Activated B cell treated with CpG ODN at 0.5 μM for 24 hours (primary cell): ENCODE measurements at regions not wholly inside any gene's neighbourhood (a gene's known extent, or its start where the extent isn't known, plus 50 kb on each side); places are given as distances from the start of the nearest gene placed in this dataset.

Experiments used
- ATAC-seq: fragments of 200-7000 bp; cut with Tn5 transposase; one replicate; pipeline ENCODE4 v1.10.0; 2021; ENCODE audit warnings: low read depth, mild to moderate bottlenecking, moderate library complexity
- CTCF ChIA-PET: fragments of 350-600 bp; sonication (Branson Sonifier 250); formaldehyde crosslinking; loops from one replicate; lab custom pipeline; 2021; ENCODE audit warnings: antibody characterized with exemption; lab: Charles Lee
- POLR2A ChIA-PET: fragments of 350-600 bp; sonication (Branson Sonifier 250); formaldehyde crosslinking; loops from one replicate; lab custom pipeline; 2021; ENCODE audit warnings: antibody characterized with exemption; lab: Charles Lee
- DNase-seq: peaks from one replicate; pipeline ENCODE4 v3.0.0; 2022
- H3K27ac Mint-ChIP-seq: one replicate; pipeline ENCODE4 v1.8.0; 2020; ENCODE audit warnings: mixed read lengths
- H3K27me3 Mint-ChIP-seq: one replicate; pipeline ENCODE4 v1.8.0; 2021; ENCODE audit warnings: mixed read lengths
- H3K36me3 Mint-ChIP-seq: one replicate; pipeline ENCODE4 v1.8.0; 2021; ENCODE audit warnings: low read depth, mixed read lengths
- H3K4me1 Mint-ChIP-seq: one replicate; pipeline ENCODE4 v1.8.0; 2021; ENCODE audit warnings: mixed read lengths
- H3K4me3 Mint-ChIP-seq: one replicate; pipeline ENCODE4 v1.8.0; 2020; ENCODE audit warnings: mild to moderate bottlenecking, mixed read lengths
- H3K9me3 Mint-ChIP-seq: one replicate; pipeline ENCODE4 v1.8.0; 2020; ENCODE audit warnings: mixed read lengths
- CTCF ChIP-seq: fragments of 200-600 bp; IDR thresholded peaks from one replicate; pipeline ENCODE4 v1.8.0; 2022; ENCODE audit warnings: antibody characterized with exemption, mild to moderate bottlenecking
- intact Hi-C: fragments of 100-400 bp; cut with micrococcal nuclease; formaldehyde crosslinking; loops from one replicate; pipeline ENCODE4 v1.15.1; 2024

- H3K9me3 Mint-ChIP-seq, result no peaks in the 10 kb centered on the region
- H3K27ac Mint-ChIP-seq, result no peak overlapping the region
- H3K36me3 Mint-ChIP-seq, result no peaks in the 10 kb centered on the region
- ChIA-PET CTCF (no interaction called here), POLR2A (no interaction called here)
- no peaks in the 10 kb centered on the region for H3K27me3 Mint-ChIP-seq
- DNase-seq (no peak), ATAC-seq (no peak)
- intact Hi-C loops, result no loop called here
- no peak for TF ChIP-seq CTCF
- H3K4me3 Mint-ChIP-seq, result no peak overlapping the region
- H3K4me1 Mint-ChIP-seq, result no peaks in the 10 kb centered on the region
Measured at GRCh38 chr21:16343776-16344175, 614.0 kb downstream of the USP25 start.

- no peaks in the 10 kb centered on the region for H3K36me3 Mint-ChIP-seq
- ChIA-PET CTCF (no interaction called here), POLR2A (no interaction called here)
- H3K4me3 Mint-ChIP-seq, result no peak overlapping the region
- H3K4me1 Mint-ChIP-seq, result no peaks in the 10 kb centered on the region
- H3K27ac Mint-ChIP-seq, result no peak overlapping the region
- no peaks in the 10 kb centered on the region for H3K9me3 Mint-ChIP-seq
- no peaks in the 10 kb centered on the region for H3K27me3 Mint-ChIP-seq
- TF ChIP-seq CTCF, result no peak
- ATAC-seq (no peak), DNase-seq (no peak)
- intact Hi-C loops, result no loop called here
Measured at GRCh38 chr21:16345757-16346156, 616.0 kb downstream of the USP25 start.

- intact Hi-C loops, result no loop called here
- H3K9me3 Mint-ChIP-seq, result no peaks in the 10 kb centered on the region
- CTCF ChIA-PET, result interaction anchor here (0.9 kb wide), 1 partner anchor 16 kb away, joined by 3 read pairs; no protein-coding TSS in a partner anchor
- H3K4me1 Mint-ChIP-seq, result no peaks in the 10 kb centered on the region
- ATAC-seq (no peak), DNase-seq (no peak)
- H3K27me3 Mint-ChIP-seq, result no peaks in the 10 kb centered on the region
- POLR2A ChIA-PET, result no interaction called here
- no peaks in the 10 kb centered on the region for H3K36me3 Mint-ChIP-seq
- H3K4me3 Mint-ChIP-seq, result no peak overlapping the region
- H3K27ac Mint-ChIP-seq, result no peak overlapping the region
- no peak for TF ChIP-seq CTCF
Measured at GRCh38 chr21:16347223-16347622, 617.4 kb downstream of the USP25 start.

GRCh38 chr21:16353764-16354163 is 624.0 kb downstream of the USP25 start:
- Mint-ChIP-seq H3K4me1 (no peaks in the 10 kb centered on the region), H3K9me3 (peaks cover 5% of the 10 kb centered on the region), H3K4me3 (no peak overlapping the region), H3K36me3 (no peaks in the 10 kb centered on the region), H3K27me3 (no peaks in the 10 kb centered on the region), H3K27ac (no peak overlapping the region)
- POLR2A ChIA-PET, result no interaction called here
- no peak for TF ChIP-seq CTCF
- ATAC-seq, result no peak
- DNase-seq, result no peak
- intact Hi-C loops, result no loop called here
- CTCF ChIA-PET, result no interaction called here

- H3K27me3 Mint-ChIP-seq, result no peaks in the 10 kb centered on the region
- no peaks in the 10 kb centered on the region for H3K4me1 Mint-ChIP-seq
- H3K4me3 Mint-ChIP-seq, result no peak overlapping the region
- intact Hi-C loops, result no loop called here
- ChIA-PET CTCF (no interaction called here), POLR2A (no interaction called here)
- no peaks in the 10 kb centered on the region for H3K36me3 Mint-ChIP-seq
- no peak for DNase-seq
- H3K9me3 Mint-ChIP-seq, result peaks cover 11% of the 10 kb centered on the region
- H3K27ac Mint-ChIP-seq, result no peak overlapping the region
- no peak for ATAC-seq
- TF ChIP-seq CTCF, result no peak
Measured at GRCh38 chr21:16357994-16358393, 628.2 kb downstream of the USP25 start.
